ENCODE measurements at regions not wholly inside any gene's neighbourhood (a gene's known extent, or its start where the extent isn't known, plus 50 kb on each side); places are given as distances from the start of the nearest gene placed in this dataset.

- TF ChIP-seq, protein P1, sequence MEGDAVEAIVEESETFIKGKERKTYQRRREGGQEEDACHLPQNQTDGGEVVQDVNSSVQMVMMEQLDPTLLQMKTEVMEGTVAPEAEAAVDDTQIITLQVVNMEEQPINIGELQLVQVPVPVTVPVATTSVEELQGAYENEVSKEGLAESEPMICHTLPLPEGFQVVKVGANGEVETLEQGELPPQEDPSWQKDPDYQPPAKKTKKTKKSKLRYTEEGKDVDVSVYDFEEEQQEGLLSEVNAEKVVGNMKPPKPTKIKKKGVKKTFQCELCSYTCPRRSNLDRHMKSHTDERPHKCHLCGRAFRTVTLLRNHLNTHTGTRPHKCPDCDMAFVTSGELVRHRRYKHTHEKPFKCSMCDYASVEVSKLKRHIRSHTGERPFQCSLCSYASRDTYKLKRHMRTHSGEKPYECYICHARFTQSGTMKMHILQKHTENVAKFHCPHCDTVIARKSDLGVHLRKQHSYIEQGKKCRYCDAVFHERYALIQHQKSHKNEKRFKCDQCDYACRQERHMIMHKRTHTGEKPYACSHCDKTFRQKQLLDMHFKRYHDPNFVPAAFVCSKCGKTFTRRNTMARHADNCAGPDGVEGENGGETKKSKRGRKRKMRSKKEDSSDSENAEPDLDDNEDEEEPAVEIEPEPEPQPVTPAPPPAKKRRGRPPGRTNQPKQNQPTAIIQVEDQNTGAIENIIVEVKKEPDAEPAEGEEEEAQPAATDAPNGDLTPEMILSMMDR (IDR thresholded peaks at IDR 0.05; ENCODE audit: low read depth, low read length, missing control alignments) = no peak
- no peak for DNase-seq (ENCODE audit: low read depth)
- H3K4me3 ChIP-seq (ENCODE audit: low read depth, low read length) = no peak overlapping the region
Measured at GRCh38 chr10:61067671-61068336, 123.8 kb upstream of the RHOBTB1 start.

DNA sequence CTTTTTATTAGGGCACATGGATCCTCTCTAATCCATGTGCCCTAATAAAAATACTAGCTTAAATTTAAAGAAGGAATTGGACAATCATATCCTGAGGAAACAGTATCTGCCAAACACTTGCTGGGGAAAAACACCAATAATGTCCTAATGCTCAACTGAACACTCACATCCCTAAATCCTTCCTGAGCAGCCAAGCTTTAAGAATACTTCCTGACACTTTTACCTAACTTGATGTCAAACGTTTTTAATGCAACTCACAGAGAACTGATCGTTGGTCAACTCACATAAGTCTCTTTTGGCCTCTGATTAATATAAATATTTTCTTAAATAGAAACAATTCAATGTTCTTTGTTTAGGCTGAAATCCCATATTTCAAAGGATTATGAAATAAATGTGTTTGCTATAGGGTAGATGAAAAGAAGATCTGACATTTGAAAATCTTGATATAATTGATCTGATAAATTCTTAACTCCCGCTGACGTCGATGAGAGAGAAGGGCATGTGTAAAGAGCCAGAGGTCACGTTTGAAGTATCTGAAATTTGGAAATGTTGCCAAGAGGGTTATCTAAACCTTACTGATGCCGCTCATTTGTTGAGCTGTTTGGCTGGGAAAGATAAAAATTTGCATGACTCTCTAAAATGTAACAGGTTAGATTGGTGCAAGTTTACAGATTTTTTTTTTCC is 122.8 kb upstream of the RHOBTB1 start:
- no peak overlapping the region for H3K4me3 ChIP-seq (ENCODE audit: low read depth, low read length)
- DNase-seq (ENCODE audit: low read depth) = no peak
- TF ChIP-seq, protein P1 (IDR thresholded peaks at IDR 0.05; ENCODE audit: low read depth, low read length, missing control alignments) = no peak

DNA sequence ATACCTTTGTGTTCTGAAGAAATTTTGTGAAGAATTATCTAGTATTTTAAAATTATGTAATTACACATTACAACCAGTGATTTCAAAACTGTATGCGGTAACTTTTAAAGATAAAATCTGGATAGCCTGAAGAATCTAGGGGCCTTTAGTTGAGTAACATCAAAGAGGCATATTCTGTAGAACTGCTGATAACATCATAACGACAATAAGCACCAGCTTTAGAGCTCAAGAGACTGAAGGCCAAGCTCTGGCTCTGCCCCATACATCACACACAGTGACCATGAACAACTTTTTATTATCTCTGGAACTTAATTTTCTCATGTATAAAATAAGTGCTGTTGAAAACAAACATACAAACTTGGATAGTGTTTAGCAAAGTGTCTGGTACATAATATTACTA is 121.1 kb upstream of the RHOBTB1 start:
- TF ChIP-seq, protein P1 (IDR thresholded peaks at IDR 0.05; ENCODE audit: low read depth, low read length, missing control alignments) = no peak
- no peak overlapping the region for H3K4me3 ChIP-seq (ENCODE audit: low read depth, low read length)
- no peak for DNase-seq (ENCODE audit: low read depth)

- TF ChIP-seq, protein P1 (IDR thresholded peaks at IDR 0.05; ENCODE audit: low read depth, low read length, missing control alignments) = no peak
- DNase-seq (ENCODE audit: low read depth) = no peak
- no peak overlapping the region for H3K4me3 ChIP-seq (ENCODE audit: low read depth, low read length)
Measured at GRCh38 chr10:61064356-61064755, 120.4 kb upstream of the RHOBTB1 start.

DNA sequence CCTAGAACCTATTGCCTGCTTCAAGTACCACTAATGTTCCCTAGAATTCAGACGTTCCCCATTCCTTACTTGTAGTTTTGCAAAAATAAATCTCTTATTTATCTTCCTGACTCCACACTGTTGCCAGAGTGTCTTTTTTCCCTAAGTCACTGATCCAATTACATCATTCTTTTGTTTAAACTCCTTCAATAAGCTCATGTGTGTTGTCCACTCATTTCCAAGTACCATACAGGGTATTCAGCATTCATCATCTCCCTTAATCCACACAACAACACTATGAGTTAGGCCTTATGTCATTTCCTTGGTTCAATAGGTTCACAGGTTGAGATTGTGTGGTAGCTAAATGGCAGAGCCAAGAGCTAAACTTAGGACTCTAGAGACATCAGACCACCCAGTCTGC is 119.9 kb upstream of the RHOBTB1 start:
- H3K4me3 ChIP-seq (ENCODE audit: low read depth, low read length) = no peak overlapping the region
- TF ChIP-seq, protein P1 (IDR thresholded peaks at IDR 0.05; ENCODE audit: low read depth, low read length, missing control alignments) = no peak
- DNase-seq (ENCODE audit: low read depth) = no peak

DNA sequence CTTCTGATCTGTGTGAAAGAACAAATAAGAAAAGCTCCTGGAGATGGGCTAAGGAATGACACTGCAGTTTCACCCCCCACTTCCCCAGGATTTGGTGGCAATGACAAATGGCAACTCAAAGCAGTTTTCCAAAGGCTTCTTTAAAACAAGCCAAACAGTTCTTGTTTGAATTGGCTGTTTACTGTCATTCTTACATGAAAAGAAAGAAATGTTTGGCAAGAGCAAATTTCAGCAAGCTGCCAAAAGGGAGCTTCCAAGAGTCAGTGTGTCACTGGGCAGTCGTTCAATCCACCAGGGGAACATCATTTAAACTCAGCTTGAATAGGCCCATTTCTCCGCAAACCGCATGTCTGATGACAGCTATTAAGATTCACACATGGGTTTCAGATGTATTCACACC is 119.0 kb upstream of the RHOBTB1 start:
- no peak overlapping the region for H3K4me3 ChIP-seq (ENCODE audit: low read depth, low read length)
- no peak for DNase-seq (ENCODE audit: low read depth)
- TF ChIP-seq, protein P1 (IDR thresholded peaks at IDR 0.05; ENCODE audit: low read depth, low read length, missing control alignments) = no peak

Measured in GM12864 (cell line).